AG04450 (cell line): ENCODE measurements at regions not wholly inside any gene's neighbourhood (a gene's known extent, or its start where the extent isn't known, plus 50 kb on each side); places are given as distances from the start of the nearest gene placed in this dataset.

Experiments
- CTCF ChIA-PET: fragments of 300-600, 350-600 bp; formaldehyde crosslinking; extraction: SDS; loops from one replicate; lab custom pipeline; 2022; ENCODE audit warnings: antibody characterized with exemption, inconsistent platforms; lab: Charles Lee
- POLR2A ChIA-PET: fragments of 350-600 bp; formaldehyde crosslinking; extraction: SDS; loops from one replicate; lab custom pipeline; 2021; ENCODE audit warnings: antibody characterized with exemption, inconsistent platforms; lab: Yijun Ruan, JAX
- DNase-seq: peaks from one replicate; pipeline ENCODE4 v3.0.0-alpha.2; 2011; ENCODE audit warnings: low read depth, low spot score
- H3K27ac ChIP-seq: one replicate; pipeline ENCODE4 v1.5.1; 2012; ENCODE audit warnings: low read depth, low read length, control low read depth
- H3K27me3 ChIP-seq: one replicate; pipeline ENCODE4 v1.6.0; 2012; ENCODE audit warnings: low read length; ENCODE audit not compliant: control insufficient read depth, insufficient read depth
- H3K4me3 ChIP-seq: 2 replicates; pipeline ENCODE4 v1.5.1; 2011; ENCODE audit warnings: mild to moderate bottlenecking, low read depth, low read length, control low read depth
- H3K9me3 ChIP-seq: 2 replicates; pipeline ENCODE4 v1.5.1; 2012; ENCODE audit warnings: low read length; ENCODE audit not compliant: control insufficient read depth, insufficient read depth
- TF ChIP-seq, protein P1 (sequence below): IDR thresholded peaks from 2 replicates; pipeline ENCODE4 v1.5.1; 2011; ENCODE audit warnings: low read depth, low read length, control low read depth, inconsistent platforms

DNA sequence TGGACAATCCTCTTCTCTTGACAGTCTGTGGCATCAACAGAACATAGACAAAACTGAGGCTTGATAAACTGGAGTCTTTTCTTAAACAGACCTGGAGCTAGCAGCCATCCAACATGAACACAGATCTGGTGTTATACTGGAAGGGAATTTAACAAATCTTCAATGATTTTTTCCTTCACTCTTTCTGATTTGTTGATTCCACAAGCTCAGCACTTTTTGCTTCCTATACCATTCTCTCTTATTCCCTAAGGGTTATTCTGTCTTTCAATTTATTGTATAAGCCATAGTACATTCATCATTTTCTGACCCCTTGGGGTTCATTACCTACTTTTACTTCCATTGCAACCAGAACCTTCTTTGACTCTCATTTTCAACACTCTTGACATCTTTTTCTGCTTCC is 1255.6 kb downstream of the NLGN4Y start:
- CTCF ChIA-PET, result no interaction called here
- TF ChIP-seq, protein P1, sequence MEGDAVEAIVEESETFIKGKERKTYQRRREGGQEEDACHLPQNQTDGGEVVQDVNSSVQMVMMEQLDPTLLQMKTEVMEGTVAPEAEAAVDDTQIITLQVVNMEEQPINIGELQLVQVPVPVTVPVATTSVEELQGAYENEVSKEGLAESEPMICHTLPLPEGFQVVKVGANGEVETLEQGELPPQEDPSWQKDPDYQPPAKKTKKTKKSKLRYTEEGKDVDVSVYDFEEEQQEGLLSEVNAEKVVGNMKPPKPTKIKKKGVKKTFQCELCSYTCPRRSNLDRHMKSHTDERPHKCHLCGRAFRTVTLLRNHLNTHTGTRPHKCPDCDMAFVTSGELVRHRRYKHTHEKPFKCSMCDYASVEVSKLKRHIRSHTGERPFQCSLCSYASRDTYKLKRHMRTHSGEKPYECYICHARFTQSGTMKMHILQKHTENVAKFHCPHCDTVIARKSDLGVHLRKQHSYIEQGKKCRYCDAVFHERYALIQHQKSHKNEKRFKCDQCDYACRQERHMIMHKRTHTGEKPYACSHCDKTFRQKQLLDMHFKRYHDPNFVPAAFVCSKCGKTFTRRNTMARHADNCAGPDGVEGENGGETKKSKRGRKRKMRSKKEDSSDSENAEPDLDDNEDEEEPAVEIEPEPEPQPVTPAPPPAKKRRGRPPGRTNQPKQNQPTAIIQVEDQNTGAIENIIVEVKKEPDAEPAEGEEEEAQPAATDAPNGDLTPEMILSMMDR, result no peak
- no peaks in the 10 kb centered on the region for H3K27me3 ChIP-seq
- POLR2A ChIA-PET, result no interaction called here
- H3K4me3 ChIP-seq, result no peak overlapping the region
- H3K9me3 ChIP-seq, result 0 out of 2 replicates have a peak, but pooled peaks cover 3% of the 10 kb centered on the region
- DNase-seq, result no peak
- H3K27ac ChIP-seq, result no peak overlapping the region

DNA sequence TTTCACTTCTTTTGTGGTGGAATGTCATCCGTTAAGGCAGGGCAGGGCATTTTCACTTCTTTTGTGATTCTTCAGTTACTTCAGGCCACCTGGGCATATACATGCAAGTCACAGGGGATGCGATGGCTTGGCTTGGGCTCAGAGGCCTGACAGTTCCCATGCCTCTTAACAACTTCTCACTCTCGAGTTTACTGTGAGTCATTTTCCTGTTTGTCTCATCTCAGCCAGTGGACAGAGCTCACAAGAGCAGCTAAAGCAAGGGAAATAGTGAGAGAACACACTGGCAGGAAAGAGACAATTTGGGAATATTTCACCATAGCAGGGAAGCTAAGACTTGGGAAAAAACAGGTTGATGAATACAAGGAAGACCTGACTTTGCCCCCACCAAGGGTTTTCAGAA is 1275.7 kb downstream of the NLGN4Y start:
- Histone ChIP-seq H3K27me3 (no peaks in the 10 kb centered on the region), H3K9me3 (no peaks in the 10 kb centered on the region), H3K4me3 (no peak overlapping the region), H3K27ac (no peak overlapping the region)
- TF ChIP-seq, protein P1, result no peak
- CTCF ChIA-PET, result no interaction called here
- no peak for DNase-seq
- POLR2A ChIA-PET, result no interaction called here

DNA sequence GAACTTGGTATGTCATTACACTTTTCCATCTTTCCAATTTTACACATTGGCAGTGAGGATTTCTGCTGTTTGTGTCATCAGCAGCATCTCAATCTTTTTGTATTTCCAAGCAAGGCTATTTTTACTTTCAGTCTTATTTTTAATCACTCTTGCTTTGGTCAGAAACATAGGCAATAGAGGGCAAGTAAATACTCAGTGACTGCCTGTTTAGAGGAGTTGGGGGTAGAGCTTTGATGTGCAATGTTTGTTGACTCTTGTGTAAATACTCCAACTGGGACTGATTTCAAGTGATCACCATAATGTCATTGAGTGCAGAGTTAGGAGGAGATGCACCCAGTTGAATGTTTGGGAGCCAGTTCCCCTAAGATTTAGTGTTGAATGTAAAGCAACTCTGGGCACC is 1281.7 kb downstream of the NLGN4Y start:
- ChIA-PET POLR2A (no interaction called here), CTCF (no interaction called here)
- Histone ChIP-seq H3K9me3 (no peaks in the 10 kb centered on the region), H3K27ac (no peak overlapping the region), H3K4me3 (no peak overlapping the region), H3K27me3 (no peaks in the 10 kb centered on the region)
- TF ChIP-seq, protein P1, result no peak
- no peak for DNase-seq

DNA sequence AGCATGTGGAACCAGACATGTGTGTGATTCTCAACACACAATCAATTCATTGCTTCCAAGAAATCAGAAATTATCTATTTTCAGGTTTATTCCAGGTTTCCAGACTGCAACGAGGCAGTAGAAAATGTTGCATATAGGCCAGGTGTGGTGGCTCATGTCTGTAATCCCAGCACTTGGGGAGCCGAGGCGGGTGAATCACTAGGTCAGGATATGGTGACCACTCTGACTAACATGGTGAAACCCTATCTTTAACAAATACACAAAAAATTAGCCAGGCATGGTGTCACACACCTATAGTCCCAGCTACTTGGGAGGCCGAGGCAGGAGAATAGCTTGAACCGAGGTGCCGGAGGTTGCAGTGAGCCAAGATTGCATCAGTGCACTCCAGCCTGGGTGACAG is 1289.9 kb downstream of the NLGN4Y start:
- TF ChIP-seq, protein P1, result no peak
- Histone ChIP-seq H3K4me3 (no peak overlapping the region), H3K9me3 (no peaks in the 10 kb centered on the region), H3K27ac (no peak overlapping the region), H3K27me3 (no peaks in the 10 kb centered on the region)
- POLR2A ChIA-PET, result no interaction called here
- CTCF ChIA-PET, result no interaction called here
- no peak for DNase-seq
